NCI-H2227 treated with DMSO at 0.1 percent for 48 hours (cell line): ENCODE measurements at regions not wholly inside any gene's neighbourhood (a gene's known extent, or its start where the extent isn't known, plus 50 kb on each side); places are given as distances from the start of the nearest gene placed in this dataset.

Source experiments
- DNase-seq: peaks from one replicate; lab custom pipeline; 2025; lab: John Stamatoyannopoulos, UW

DNA sequence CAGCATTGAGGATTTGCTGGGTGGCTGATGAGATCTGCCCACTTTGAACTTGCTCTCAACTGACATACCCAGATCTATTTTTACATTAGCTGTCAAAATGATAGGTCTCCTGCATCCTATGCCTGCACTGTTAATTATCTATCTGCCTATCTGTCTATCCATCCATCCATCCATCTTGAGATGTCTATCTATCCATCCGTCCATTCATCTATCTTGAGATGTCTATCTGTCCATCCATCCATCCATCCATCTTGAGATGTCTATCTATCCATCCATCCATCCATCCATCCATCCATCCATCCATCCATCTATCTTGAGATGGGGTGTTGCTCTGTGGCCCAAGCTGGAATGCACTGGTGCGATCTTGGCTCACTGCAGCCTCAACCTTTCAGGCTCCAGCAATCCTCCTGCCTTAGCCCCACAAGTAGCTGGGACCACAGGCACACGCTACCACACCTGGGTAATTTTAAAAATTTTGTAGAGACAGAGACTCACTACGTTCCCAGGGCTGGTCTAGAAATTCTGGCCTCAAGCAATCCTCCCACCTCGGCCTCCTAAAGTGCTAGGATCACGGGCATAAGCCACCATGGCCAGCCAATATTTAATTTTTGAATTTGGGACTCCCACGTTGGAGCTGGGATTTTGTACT is 159.4 kb upstream of the NSMCE3 start:
- no peak for DNase-seq

DNA sequence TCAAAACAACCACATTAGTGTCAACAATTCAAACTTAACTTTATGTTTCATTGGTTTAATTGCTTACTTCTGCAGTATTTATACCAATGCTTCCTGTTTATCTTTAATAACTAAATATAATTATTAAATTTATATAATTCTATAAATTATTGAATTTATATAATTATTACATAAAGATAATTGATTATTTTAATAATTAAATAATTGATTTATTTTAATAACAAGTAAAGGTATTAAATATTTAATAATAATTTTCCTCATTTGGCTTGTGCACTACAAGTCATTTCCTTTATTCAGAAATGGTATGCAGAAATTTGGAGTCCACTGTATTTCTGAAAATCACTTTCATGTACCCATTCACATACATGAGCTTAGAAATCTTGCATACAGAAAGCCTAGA is 156.2 kb upstream of the NSMCE3 start:
- DNase-seq = no peak

GRCh38 chr15:29424118-29424517 is 154.5 kb upstream of the NSMCE3 start:
- no peak for DNase-seq

- DNase-seq = no peak
Observed at GRCh38 chr15:29422606-29423005, 153.0 kb upstream of the NSMCE3 start.

GRCh38 chr15:29420188-29420587 is 150.6 kb upstream of the NSMCE3 start:
- DNase-seq = no peak

GRCh38 chr15:29418931-29419330 is 149.3 kb upstream of the NSMCE3 start:
- DNase-seq = no peak

- no peak for DNase-seq
Observed at GRCh38 chr15:29418178-29418577, 148.6 kb upstream of the NSMCE3 start.

DNA sequence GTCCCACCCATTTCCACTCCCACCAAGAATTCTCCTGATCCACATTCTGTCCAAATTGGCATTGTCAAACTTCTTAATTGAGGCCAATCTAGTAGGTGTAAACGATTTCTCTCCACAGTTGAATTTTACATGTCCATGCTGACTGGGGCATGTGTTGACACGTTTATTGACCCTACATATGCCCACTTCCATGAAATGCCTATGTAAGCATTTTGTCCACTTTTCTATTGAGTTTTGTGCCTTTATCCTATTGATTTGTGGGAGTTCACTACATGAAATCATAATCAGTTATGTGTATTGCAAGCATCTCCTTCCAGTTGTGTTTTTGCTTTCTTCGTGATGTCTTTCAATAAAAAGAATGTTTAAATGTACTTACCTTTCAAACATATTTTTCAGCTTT is 141.7 kb upstream of the NSMCE3 start:
- DNase-seq = no peak

GRCh38 chr15:29410338-29410737 is 140.7 kb upstream of the NSMCE3 start:
- no peak for DNase-seq

DNA sequence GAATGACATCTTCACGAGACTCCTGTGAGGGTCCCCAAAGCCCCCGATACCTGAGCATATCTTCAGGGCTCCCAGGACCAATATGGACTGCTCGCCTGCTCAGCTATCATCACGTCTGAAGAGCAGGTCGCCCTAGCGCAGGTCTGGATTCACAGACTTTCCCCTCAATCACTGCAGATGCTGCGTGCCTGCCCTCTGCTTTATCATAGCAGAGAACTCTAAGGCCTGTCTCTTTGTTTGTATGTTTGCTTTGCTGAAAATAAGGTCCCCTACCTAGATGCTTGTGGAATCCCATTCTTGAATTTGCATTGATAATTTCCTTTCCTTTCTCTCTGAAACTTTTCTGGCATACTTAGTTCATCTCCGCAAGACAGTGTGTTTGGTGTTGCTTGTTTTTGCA is 140.3 kb upstream of the NSMCE3 start:
- no peak for DNase-seq

DNA sequence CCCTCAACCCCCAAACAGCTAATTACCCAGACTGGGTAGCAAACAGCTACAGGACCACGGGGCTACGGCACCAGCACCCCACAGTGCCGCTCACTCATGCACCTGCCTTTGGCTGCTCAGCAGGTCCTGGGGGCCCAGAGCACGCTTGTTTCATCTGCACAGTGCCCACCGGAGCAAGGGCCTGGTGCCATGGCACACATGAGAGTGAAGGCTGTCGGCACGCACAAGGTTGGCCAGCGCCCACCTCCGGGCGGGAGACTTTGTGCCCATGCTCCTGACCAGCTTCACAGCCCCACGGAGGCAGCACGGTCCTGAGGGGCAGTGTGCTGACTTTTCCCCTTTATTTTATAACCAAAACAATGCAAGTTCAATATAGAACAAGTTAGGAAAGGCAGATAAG is 135.9 kb upstream of the NSMCE3 start:
- DNase-seq = no peak

- DNase-seq = no peak
Observed at GRCh38 chr15:29403772-29404171, 134.2 kb upstream of the NSMCE3 start.

- no peak for DNase-seq
Observed at GRCh38 chr15:29401644-29402043, 132.0 kb upstream of the NSMCE3 start.

- DNase-seq = no peak
Observed at GRCh38 chr15:29400701-29401100, 131.1 kb upstream of the NSMCE3 start.

DNA sequence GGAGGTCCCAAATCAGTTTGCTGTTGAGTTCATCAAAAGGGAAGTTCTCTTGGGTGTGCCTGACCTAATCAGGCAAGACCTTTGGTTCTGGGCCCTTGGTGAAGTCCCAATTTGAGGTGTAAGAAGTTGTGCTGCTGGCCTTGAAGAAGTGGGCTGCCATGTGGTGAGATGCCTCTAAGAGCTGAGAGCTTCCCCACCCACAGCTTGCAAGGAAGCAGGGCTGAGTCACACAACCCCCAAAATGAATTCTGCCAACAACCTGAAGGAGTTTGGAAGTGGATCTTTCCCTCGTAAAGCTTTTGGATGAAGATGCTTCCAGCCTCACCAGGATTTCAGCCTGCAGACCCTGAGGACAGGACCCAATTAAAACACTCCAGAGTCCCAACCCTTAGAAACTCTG is 129.3 kb upstream of the NSMCE3 start:
- no peak for DNase-seq

DNA sequence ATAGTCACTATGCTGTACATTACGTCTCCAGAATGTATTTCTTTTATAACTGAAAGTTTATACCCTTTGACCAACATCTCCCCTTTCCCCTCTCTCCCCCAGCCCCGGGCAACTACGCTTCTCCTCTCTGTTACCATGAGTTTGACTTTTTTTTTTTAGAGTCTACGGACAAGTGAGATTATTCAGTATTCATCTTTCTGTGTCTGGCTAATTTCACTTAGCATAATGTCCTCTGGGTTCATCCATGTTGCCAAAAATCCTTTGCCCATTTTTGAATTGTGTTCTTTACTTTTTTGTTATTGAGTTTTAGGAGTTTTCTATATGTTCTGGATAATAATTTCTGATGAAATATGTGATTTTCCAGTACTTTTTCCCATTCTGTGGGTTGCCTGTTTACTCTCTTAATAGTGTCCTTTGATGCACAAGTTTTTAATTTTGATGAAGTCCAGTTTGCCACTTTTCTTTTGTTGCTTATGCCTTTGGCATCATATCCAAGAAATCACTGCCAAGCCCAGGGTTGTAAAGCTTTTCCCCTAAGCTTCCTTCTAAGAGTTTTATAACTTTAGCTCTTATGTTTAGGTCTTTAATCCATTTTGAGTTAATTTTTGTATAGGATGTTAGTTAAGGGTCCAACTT is 126.7 kb upstream of the NSMCE3 start:
- no peak for DNase-seq

GRCh38 chr15:29393443-29393842 is 123.8 kb upstream of the NSMCE3 start:
- DNase-seq = no peak

GRCh38 chr15:29392358-29392757 is 122.7 kb upstream of the NSMCE3 start:
- no peak for DNase-seq

GRCh38 chr15:29390051-29390450 is 120.4 kb upstream of the NSMCE3 start:
- no peak for DNase-seq

DNA sequence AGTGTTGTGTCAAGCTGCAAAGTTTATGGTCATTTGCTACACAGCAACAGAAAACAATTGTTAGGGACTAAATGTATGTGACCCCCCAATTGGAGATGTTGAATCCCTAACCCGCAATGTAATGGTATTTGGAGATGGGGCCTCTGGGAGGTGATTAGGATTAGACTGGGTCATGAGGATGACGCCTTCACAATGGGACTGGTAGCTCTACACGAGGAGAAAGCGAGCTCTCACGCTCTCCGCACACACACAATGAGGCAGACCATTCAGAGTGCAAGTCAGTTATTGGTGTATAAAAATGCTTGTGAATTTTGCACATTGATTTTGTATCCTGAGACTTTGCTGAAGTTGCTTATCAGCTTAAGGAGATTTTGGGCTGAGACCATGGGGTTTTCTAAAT is 116.9 kb upstream of the NSMCE3 start:
- no peak for DNase-seq

DNA sequence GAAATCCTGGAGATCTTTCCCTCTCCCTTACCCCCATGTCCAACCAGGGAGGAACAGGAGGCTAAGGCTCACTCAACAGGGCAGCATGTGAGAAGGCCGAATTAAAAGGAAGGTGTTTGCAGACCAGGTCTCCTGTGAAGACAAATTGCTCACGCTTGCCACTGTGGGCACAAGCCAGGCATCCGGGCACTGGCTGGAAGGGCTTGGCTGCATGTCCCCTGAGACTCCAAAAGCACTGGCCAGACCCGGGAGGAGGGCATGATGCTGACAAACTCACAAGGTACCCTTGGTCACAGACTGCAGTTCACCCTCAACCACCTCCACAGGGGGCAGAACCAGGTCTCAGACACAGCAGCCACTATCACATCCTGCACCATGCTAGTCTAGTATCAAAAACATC is 113.7 kb upstream of the NSMCE3 start:
- DNase-seq = no peak

DNA sequence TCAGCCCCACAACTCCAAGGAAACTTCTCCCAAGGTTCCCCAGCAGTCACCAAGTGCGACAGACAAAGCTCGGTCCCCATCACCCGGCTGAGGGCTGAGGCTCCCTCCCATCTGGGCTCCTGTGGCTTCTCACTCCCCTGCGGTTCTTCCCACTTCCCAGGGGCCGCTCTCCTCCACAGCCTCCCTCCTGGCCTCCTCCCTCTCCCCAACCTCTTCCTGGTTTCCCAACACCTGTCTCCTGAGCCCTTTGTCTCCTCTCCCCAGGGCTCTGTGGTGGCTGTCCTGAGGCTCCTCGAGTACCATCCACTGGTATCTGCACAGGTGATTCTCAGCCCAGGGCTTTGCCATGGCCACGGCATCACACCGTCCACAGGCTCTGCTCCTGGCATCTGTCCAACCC is 113.2 kb upstream of the NSMCE3 start:
- no peak for DNase-seq

DNA sequence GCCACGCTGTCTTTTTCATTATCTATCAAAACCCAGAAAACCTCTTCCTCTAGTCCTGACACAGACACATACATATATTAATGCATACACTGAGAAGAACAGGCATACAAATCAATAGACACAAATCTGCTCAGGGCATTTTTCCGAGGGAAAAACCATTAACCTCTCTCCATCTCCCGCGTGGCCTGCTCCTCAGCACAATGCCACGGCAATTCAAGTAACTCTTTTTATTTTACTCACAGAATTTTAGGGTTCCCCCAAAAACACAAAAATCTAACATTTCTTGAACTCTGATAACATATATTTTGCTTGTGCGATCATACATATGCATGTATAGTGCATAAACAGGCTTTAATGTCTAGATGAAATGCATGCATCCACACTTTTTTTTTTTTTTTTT is 110.8 kb upstream of the NSMCE3 start:
- no peak for DNase-seq

DNA sequence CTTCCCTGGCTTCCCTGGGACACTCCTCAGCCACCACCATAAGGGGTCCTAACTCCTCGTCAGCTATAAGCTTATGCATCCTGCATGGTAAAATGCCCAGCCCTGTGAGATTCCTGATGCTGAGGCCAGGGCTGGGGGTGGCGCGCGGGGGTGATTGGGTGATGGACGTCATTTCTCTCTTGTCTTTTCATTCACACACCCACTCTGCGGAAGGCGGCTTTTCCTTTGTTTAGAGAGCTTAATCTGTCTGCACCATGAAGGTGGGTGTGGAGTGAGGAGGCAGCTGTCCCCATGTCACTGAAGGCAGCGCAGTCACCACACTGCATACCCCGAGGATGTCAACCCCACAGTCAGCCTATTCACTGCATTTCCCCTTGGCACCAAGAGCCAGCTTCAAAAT is 110.0 kb upstream of the NSMCE3 start:
- no peak for DNase-seq
